Vagina (tissue), 2 donors: ENCODE measurements at regions not wholly inside any gene's neighbourhood (a gene's known extent, or its start where the extent isn't known, plus 50 kb on each side); places are given as distances from the start of the nearest gene placed in this dataset.
"Not testable (repeated sequence)": the region's sequence is repeated elsewhere in the genome, so short reads cannot be mapped to it uniquely, and the experiment has no call there.

Experiments used
- DNase-seq, 2 donors: peaks; one replicate each; pipeline ENCODE4 v3.0.0-alpha.2; 2017; ENCODE audit errors: extremely low spot score in 2 of 2
- H3K27ac ChIP-seq: fragments of 200-600 bp; sonication (generic); one replicate; pipeline ENCODE4 v1.5.1; 2019
- H3K27me3 ChIP-seq: fragments of 200-600 bp; sonication (generic); one replicate; pipeline ENCODE4 v1.5.1; 2019
- H3K36me3 ChIP-seq, 2 donors: fragments of 200-600 bp; sonication (generic); one replicate each; pipeline ENCODE4 v1.5.1; 2017 to 2019
- H3K4me1 ChIP-seq: fragments of 200-600 bp; sonication (generic); one replicate; pipeline ENCODE4 v1.5.1; 2019
- H3K4me3 ChIP-seq, 2 donors: fragments of 200-600 bp; sonication (generic); 1 replicate in 1 of 2; 2 replicates in 1 of 2; pipeline ENCODE4 v1.5.1; 2016 to 2019
- H3K9me3 ChIP-seq: fragments of 200-600 bp; sonication (generic); one replicate; pipeline ENCODE4 v1.5.1; 2019
- POLR2A ChIP-seq, 2 donors: fragments of 450-650 bp; IDR thresholded peaks; one replicate each; pipeline ENCODE4 v1.6.1; 2017; ENCODE audit warnings: antibody characterized with exemption in 2 of 2, mild to moderate bottlenecking in 2 of 2, moderate library complexity in 2 of 2
- POLR2AphosphoS5 ChIP-seq, 2 donors: sonication (generic); formaldehyde crosslinking; IDR thresholded peaks; one replicate each; pipeline ENCODE4 v1.9.0; 2017; ENCODE audit warnings: antibody characterized with exemption in 2 of 2, mild to moderate bottlenecking in 2 of 2, low read depth in 1 of 2; ENCODE audit not compliant: insufficient read depth in 1 of 2
- intact Hi-C: fragments of 100-400 bp; cut with DNase I; formaldehyde crosslinking; loops from one replicate; pipeline ENCODE4 v1.15.1; 2023
- TF ChIP-seq, protein P1 (sequence below), 3 experiments: fragments of 450-650 bp in 2 of 3; fragments of 200-600 bp in 1 of 3; sonication (generic) in 1 of 3; IDR thresholded peaks; one replicate each; pipeline ENCODE4 v1.5.1; 2017 to 2019; ENCODE audit warnings: antibody characterized with exemption in 3 of 3, mild to moderate bottlenecking in 2 of 3, moderate library complexity in 2 of 3

DNA sequence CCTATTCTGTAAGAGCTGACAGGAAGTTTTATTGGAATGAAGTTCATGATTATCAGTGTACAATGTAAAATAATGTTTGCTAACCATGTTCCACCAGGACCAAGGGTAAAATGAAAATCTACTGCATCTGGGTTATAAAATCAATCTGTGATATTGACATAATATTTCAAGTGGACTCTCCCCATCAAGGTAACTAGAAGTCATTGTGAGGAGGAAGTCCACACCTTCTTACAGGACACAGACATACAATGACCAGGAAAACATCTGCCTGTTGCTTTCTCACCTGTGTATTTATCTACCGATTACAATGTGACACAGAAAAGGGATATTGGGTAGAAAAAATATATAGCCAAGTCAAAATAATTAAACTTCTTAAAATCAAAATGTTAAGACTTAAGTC lies 140.7 kb upstream of the RFC3 start:
- Histone ChIP-seq H3K4me3 (no peak overlapping the region), H3K27me3 (no peaks in the 10 kb centered on the region), H3K27ac (no peak overlapping the region), H3K4me1 (peaks cover 11% of the 10 kb centered on the region), H3K36me3 (no peaks in the 10 kb centered on the region), H3K9me3 (no peaks in the 10 kb centered on the region)
- intact Hi-C loops: no loop called here
- TF ChIP-seq POLR2A (IDR thresholded peaks at IDR 0.05) (no peak), POLR2AphosphoS5 (IDR thresholded peaks at IDR 0.05; ENCODE audit: insufficient read depth in 1 of 2, low read depth in 1 of 2) (no peak)
- TF ChIP-seq, protein P1, sequence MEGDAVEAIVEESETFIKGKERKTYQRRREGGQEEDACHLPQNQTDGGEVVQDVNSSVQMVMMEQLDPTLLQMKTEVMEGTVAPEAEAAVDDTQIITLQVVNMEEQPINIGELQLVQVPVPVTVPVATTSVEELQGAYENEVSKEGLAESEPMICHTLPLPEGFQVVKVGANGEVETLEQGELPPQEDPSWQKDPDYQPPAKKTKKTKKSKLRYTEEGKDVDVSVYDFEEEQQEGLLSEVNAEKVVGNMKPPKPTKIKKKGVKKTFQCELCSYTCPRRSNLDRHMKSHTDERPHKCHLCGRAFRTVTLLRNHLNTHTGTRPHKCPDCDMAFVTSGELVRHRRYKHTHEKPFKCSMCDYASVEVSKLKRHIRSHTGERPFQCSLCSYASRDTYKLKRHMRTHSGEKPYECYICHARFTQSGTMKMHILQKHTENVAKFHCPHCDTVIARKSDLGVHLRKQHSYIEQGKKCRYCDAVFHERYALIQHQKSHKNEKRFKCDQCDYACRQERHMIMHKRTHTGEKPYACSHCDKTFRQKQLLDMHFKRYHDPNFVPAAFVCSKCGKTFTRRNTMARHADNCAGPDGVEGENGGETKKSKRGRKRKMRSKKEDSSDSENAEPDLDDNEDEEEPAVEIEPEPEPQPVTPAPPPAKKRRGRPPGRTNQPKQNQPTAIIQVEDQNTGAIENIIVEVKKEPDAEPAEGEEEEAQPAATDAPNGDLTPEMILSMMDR (IDR thresholded peaks at IDR 0.05): no peak
- DNase-seq: no peak

DNA sequence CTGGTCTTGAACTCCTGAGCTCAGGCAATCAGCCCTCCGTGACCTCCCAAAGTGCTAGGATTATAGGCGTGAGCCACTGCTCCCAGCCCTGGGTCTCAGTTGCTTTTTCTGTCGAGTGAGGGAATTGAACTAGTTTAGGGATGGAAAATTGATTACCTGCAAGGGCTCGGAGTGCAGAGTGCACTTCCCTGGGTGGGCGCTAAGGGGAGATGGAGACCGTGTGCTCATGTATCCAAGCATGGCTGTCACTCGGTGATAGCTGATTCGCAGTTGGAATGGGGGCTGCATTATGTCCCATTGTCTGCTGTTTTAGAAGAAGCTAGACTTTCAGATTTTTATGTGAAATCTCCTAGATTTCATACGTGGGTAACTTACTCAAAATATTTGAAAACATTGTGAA lies 139.9 kb upstream of the RFC3 start:
- Histone ChIP-seq H3K4me1 (peaks cover 11% of the 10 kb centered on the region), H3K9me3 (no peaks in the 10 kb centered on the region), H3K27me3 (no peaks in the 10 kb centered on the region), H3K27ac (no peak overlapping the region), H3K4me3 (no peak overlapping the region), H3K36me3 (no peaks in the 10 kb centered on the region)
- no peak for DNase-seq
- TF ChIP-seq, protein P1 (IDR thresholded peaks at IDR 0.05): no peak
- TF ChIP-seq POLR2AphosphoS5 (IDR thresholded peaks at IDR 0.05; ENCODE audit: insufficient read depth in 1 of 2, low read depth in 1 of 2) (no peak), POLR2A (IDR thresholded peaks at IDR 0.05) (no peak)
- intact Hi-C loops: no loop called here

DNA sequence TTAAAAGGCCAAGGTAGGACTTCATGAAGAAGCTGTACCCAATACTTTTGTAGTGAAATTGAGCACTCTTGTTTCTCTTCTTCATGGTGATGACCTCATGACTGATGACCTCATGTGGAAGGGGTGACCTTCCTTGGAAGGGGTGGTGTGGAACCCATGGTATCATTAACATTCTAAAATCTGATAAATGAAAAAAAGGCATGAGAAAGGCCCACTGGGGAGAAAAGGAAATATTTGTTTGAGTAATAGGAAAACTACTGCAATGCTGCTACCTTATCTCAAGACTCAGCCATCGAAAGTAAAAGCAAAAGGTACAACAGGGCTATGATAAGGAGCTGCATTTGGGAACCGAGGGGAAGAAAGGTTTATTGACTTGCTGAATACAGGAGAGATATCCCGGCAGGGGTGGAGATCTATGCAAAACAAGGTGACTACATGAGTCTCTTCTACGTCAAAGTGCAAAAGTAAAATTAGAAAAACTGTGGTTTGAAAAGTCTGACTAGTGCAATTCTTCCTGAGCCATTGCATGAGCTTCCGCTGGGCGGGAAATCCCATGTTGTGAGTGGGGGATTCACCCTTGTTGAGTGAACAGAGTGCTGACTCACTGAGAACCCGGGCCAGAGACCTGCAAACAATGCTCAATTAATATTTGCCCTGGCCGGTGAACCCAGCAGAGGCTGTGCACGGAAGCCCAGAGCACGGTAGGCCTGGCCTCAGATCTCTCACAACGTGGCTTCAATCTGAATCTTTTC lies 138.9 kb upstream of the RFC3 start:
- intact Hi-C loops: no loop called here
- no peak overlapping the region for H3K4me3 ChIP-seq
- no peaks in the 10 kb centered on the region for H3K9me3 ChIP-seq
- H3K27me3 ChIP-seq: no peaks in the 10 kb centered on the region
- DNase-seq: no peak
- H3K36me3 ChIP-seq: no peaks in the 10 kb centered on the region
- TF ChIP-seq, protein P1 (IDR thresholded peaks at IDR 0.05): no peak
- TF ChIP-seq POLR2AphosphoS5 (IDR thresholded peaks at IDR 0.05; ENCODE audit: insufficient read depth in 1 of 2, low read depth in 1 of 2) (peak in 1 of 2 donors; percentile 10), POLR2A (IDR thresholded peaks at IDR 0.05) (no peak)
- no peak overlapping the region for H3K27ac ChIP-seq
- peaks cover 11% of the 10 kb centered on the region for H3K4me1 ChIP-seq

DNA sequence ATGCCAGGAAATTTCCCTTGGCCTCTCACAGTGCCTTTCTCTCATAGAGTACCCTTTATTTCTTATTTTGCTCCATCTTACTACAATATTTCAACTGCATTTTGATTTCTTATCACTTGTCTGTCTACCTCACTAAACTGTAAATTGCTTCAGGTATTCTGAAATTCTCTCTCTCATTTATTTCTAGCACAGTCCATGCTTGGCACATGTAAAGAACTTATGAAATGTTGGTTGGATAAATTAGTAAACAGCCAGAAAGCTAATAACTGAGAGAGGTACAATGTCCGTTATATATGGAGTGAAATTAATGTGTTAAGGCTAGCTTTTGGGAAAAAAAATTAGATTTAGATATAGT lies 138.3 kb upstream of the RFC3 start:
- no peak for TF ChIP-seq POLR2A (IDR thresholded peaks at IDR 0.05)
- TF ChIP-seq, protein P1 (IDR thresholded peaks at IDR 0.05): no peak
- TF ChIP-seq POLR2AphosphoS5 (IDR thresholded peaks at IDR 0.05; ENCODE audit: insufficient read depth in 1 of 2, low read depth in 1 of 2): no peak
- Histone ChIP-seq H3K4me3 (no peak overlapping the region), H3K27ac (no peak overlapping the region), H3K27me3 (no peaks in the 10 kb centered on the region), H3K36me3 (no peaks in the 10 kb centered on the region), H3K9me3 (no peaks in the 10 kb centered on the region), H3K4me1 (peaks cover 11% of the 10 kb centered on the region)
- intact Hi-C loops: no loop called here
- no peak for DNase-seq

DNA sequence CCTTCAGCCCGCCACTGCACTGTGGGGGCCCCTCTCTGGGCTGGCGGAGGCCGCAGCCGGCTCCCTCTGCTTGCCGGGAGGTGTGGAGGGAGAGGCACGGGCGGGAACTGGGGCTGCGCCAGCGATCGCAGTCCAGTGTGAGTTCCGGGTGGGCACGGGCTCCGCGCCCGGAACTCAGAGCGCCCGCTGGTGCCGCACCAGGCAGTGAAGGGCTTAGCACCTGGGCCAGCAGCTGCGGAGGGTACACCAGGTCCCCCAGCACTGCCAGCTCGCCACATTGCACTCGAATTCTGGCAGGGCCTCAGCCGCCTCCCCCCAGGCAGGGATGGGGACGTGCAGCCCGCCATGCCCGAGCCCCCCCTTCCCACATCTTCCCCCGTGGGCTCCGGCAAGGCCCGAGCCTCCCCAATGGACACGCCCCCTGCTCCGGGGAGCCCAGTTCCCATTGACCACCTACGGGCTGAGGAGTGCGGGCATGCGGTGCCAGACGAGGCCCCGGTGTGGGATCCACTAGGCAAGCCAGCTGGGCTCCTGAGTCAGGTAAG lies 135.9 kb upstream of the RFC3 start:
- no peaks in the 10 kb centered on the region for H3K27me3 ChIP-seq
- DNase-seq: no peak
- no peaks in the 10 kb centered on the region for H3K9me3 ChIP-seq
- H3K4me3 ChIP-seq: no peak overlapping the region
- no peak overlapping the region for H3K27ac ChIP-seq
- H3K36me3 ChIP-seq: no peaks in the 10 kb centered on the region
- no peak for TF ChIP-seq POLR2AphosphoS5 (IDR thresholded peaks at IDR 0.05; ENCODE audit: insufficient read depth in 1 of 2, low read depth in 1 of 2)
- no peak for TF ChIP-seq POLR2A (IDR thresholded peaks at IDR 0.05)
- TF ChIP-seq, protein P1 (IDR thresholded peaks at IDR 0.05): no peak
- intact Hi-C loops: no loop called here
- no peaks in the 10 kb centered on the region for H3K4me1 ChIP-seq

DNA sequence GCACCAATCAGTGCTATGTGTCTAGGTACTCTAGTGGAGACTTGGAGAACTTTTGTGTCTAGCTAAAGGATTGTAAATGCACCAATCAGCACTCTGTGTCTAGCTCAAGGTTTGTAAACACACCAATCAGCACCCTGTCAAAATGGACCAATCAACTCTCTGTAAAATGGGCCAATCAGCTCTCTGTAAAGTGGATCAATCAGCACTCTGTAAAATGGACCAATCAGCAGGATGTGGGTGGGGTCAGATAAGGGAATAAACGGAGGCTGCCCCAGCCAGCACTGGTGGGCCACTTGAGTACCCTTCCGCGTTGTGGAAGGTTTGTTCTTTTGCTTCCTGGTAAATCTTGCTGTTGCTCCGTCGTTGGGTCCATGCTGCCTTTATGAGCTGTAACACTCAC lies 135.3 kb upstream of the RFC3 start:
- H3K27ac ChIP-seq, intact Hi-C loops, H3K9me3 ChIP-seq, DNase-seq, H3K4me3 ChIP-seq, H3K27me3 ChIP-seq, H3K4me1 ChIP-seq, H3K36me3 ChIP-seq: not testable (repeated sequence)
